Dermis blood vessel endothelial cell (primary cell): ENCODE measurements at regions not wholly inside any gene's neighbourhood (a gene's known extent, or its start where the extent isn't known, plus 50 kb on each side); places are given as distances from the start of the nearest gene placed in this dataset.

Source experiments
- DNase-seq: peaks from one replicate; pipeline ENCODE4 v3.0.0; 2010

- DNase-seq: no peak
These were observed 139.2 kb downstream of the KIF26A start for GRCh38 chr14:104277416-104278213.

- DNase-seq: no peak
These were observed 139.8 kb downstream of the KIF26A start for GRCh38 chr14:104278214-104278534.

- no peak for DNase-seq
These were observed 141.9 kb downstream of the KIF26A start for GRCh38 chr14:104280085-104280901.

GRCh38 chr14:104280902-104281767, 142.7 kb downstream of the KIF26A start:
- DNase-seq: no peak

GRCh38 chr14:104281768-104282301, 143.4 kb downstream of the KIF26A start:
- no peak for DNase-seq

GRCh38 chr14:104282332-104283196, 144.2 kb downstream of the KIF26A start:
- DNase-seq: no peak

- DNase-seq: no peak
These were observed 145.1 kb downstream of the KIF26A start for GRCh38 chr14:104283197-104284106.

GRCh38 chr14:104284107-104284592, 145.8 kb downstream of the KIF26A start:
- DNase-seq: no peak

GRCh38 chr14:104284636-104285507, 146.5 kb downstream of the KIF26A start:
- no peak for DNase-seq

- DNase-seq: no peak
These were observed 147.1 kb downstream of the KIF26A start for GRCh38 chr14:104285508-104285840.

- DNase-seq: no peak
These were observed 147.7 kb downstream of the KIF26A start for GRCh38 chr14:104286086-104286485.

GRCh38 chr14:104286496-104286895, 148.1 kb downstream of the KIF26A start:
- DNase-seq: no peak

- no peak for DNase-seq
These were observed 149.1 kb downstream of the KIF26A start for GRCh38 chr14:104287301-104288009.

GRCh38 chr14:104288272-104288671, 149.9 kb downstream of the KIF26A start:
- no peak for DNase-seq

- no peak for DNase-seq
These were observed 151.1 kb downstream of the KIF26A start for GRCh38 chr14:104289507-104289906.

- DNase-seq: no peak
These were observed 151.8 kb downstream of the KIF26A start for GRCh38 chr14:104290058-104290667.

GRCh38 chr14:104290756-104291122, 152.4 kb downstream of the KIF26A start:
- no peak for DNase-seq
